ENCODE measurements at regions not wholly inside any gene's neighbourhood (a gene's known extent, or its start where the extent isn't known, plus 50 kb on each side); places are given as distances from the start of the nearest gene placed in this dataset.

DNA sequence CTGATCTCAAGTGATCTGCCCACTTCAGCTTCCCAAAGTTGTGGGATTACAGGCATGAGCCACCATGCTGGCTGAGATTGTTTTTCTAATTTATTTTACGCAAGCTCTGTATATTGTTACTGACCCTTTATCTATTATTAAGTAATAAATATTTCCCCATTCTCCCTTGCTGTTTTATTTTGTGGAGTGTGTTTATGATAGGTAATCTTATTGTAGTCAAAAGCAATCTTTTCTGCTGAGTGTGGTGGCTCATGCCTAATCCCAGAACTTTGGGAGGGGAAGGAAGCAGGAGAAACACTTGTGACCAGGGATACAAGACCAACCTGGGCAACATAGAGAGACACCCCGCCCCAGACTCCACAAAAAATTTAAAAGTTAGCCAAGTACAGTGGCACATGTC is 55.2 kb upstream of the RTN4 start:
- TF ChIP-seq CEBPB (IDR thresholded peaks at IDR 0.05; ENCODE audit: low read depth, low read length) = no peak
- TF ChIP-seq, protein P1, sequence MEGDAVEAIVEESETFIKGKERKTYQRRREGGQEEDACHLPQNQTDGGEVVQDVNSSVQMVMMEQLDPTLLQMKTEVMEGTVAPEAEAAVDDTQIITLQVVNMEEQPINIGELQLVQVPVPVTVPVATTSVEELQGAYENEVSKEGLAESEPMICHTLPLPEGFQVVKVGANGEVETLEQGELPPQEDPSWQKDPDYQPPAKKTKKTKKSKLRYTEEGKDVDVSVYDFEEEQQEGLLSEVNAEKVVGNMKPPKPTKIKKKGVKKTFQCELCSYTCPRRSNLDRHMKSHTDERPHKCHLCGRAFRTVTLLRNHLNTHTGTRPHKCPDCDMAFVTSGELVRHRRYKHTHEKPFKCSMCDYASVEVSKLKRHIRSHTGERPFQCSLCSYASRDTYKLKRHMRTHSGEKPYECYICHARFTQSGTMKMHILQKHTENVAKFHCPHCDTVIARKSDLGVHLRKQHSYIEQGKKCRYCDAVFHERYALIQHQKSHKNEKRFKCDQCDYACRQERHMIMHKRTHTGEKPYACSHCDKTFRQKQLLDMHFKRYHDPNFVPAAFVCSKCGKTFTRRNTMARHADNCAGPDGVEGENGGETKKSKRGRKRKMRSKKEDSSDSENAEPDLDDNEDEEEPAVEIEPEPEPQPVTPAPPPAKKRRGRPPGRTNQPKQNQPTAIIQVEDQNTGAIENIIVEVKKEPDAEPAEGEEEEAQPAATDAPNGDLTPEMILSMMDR (conservative IDR thresholded peaks at IDR 0.05; ENCODE audit: low read depth, low read length) = no peak
- TF ChIP-seq POLR2A (IDR thresholded peaks at IDR 0.05; ENCODE audit: low read depth, low read length) = no peak
- no peak for TF ChIP-seq NFE2L2 (IDR thresholded peaks at IDR 0.05; ENCODE audit: low read depth, low read length)
- no peak for TF ChIP-seq USF2 (IDR thresholded peaks at IDR 0.05; ENCODE audit: low read depth, low read length)

Measured in IMR-90 (cell line).